HepG2 (cell line): ENCODE measurements at regions not wholly inside any gene's neighbourhood (a gene's known extent, or its start where the extent isn't known, plus 50 kb on each side); places are given as distances from the start of the nearest gene placed in this dataset.

Experiments used
- ARID5B ChIP-seq: IDR thresholded peaks from 2 replicates; pipeline ENCODE4 v1.4.0; 2020; ENCODE audit warnings: mild to moderate bottlenecking, missing genetic modification reagents
- CTCF ChIP-seq: sonication (generic); formaldehyde crosslinking; IDR thresholded peaks from 2 replicates; pipeline ENCODE4 v1.5.0; 2020; ENCODE audit warnings: mild to moderate bottlenecking, missing genetic modification reagents, moderate library complexity
- PAX8 ChIP-seq: sonication (generic); formaldehyde crosslinking; IDR thresholded peaks from 2 replicates; pipeline ENCODE4 v1.8.0; 2022; ENCODE audit warnings: mild to moderate bottlenecking, missing genetic modification reagents, borderline replicate concordance
- PTBP1 ChIP-seq: fragments of 200-400 bp; formaldehyde crosslinking; IDR thresholded peaks from 2 replicates; pipeline ENCODE4 v1.6.1; 2018; ENCODE audit warnings: low read length, low read depth; ENCODE audit not compliant: poor library complexity, severe bottlenecking
- SMAD9 ChIP-seq: sonication (generic); formaldehyde crosslinking; IDR thresholded peaks from 2 replicates; pipeline ENCODE4 v1.5.1; 2020; ENCODE audit warnings: mild to moderate bottlenecking, missing genetic modification reagents
- YY1 ChIP-seq: IDR thresholded peaks from 2 replicates; pipeline ENCODE4 v1.6.1; 2011; ENCODE audit warnings: low read length, low read depth, moderate library complexity, mild to moderate bottlenecking; ENCODE audit not compliant: insufficient read depth, insufficient replicate concordance

- TF ChIP-seq ARID5B (CRISPR knock-in tag) (no peak), CTCF (CRISPR knock-in tag) (no peak), YY1 (no peak), SMAD9 (CRISPR knock-in tag) (no peak), PAX8 (CRISPR knock-in tag) (no peak), PTBP1 (no peak)
Observed at GRCh38 chr12:95411057-95411456, 62.9 kb upstream of the METAP2 start.
